D721Med (cell line): ENCODE measurements at regions not wholly inside any gene's neighbourhood (a gene's known extent, or its start where the extent isn't known, plus 50 kb on each side); places are given as distances from the start of the nearest gene placed in this dataset.

Source experiments
- DNase-seq: peaks from one replicate; pipeline ENCODE4 v3.0.0; 2011; ENCODE audit warnings: low spot score; ENCODE audit not compliant: insufficient read length
- FAIRE-seq: peaks from 2 replicates; lab custom pipeline; 2011; peaks lifted over from hg19 to GRCh38; lab: Jason Lieb, UNC
- TF ChIP-seq, protein P1 (sequence below): IDR thresholded peaks from 2 replicates; pipeline ENCODE4 v1.5.1; 2012; ENCODE audit warnings: mild to moderate bottlenecking, control low read depth; ENCODE audit not compliant: insufficient read depth; ENCODE audit errors: missing control alignments

DNA sequence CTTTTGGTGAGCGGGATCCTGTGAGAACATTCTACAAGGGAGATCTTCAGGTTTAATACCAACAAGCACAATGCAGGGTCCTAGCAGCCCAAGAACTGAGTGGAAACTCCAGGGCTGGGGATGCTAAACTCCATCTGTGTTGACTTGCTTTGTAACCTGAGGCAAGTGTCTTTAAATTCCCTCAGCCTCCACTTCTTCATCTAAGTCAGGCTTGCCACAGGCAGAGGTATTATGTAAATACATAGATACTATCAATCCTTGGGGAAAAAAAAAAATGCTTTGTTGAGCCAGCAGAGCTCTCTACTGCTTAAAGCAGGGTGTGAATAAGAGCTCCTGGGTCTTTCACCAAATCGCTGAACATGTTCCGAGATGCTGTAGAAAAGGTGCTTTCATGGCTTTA lies 114.2 kb upstream of the PHACTR1 start:
- DNase-seq: no peak
- TF ChIP-seq, protein P1, sequence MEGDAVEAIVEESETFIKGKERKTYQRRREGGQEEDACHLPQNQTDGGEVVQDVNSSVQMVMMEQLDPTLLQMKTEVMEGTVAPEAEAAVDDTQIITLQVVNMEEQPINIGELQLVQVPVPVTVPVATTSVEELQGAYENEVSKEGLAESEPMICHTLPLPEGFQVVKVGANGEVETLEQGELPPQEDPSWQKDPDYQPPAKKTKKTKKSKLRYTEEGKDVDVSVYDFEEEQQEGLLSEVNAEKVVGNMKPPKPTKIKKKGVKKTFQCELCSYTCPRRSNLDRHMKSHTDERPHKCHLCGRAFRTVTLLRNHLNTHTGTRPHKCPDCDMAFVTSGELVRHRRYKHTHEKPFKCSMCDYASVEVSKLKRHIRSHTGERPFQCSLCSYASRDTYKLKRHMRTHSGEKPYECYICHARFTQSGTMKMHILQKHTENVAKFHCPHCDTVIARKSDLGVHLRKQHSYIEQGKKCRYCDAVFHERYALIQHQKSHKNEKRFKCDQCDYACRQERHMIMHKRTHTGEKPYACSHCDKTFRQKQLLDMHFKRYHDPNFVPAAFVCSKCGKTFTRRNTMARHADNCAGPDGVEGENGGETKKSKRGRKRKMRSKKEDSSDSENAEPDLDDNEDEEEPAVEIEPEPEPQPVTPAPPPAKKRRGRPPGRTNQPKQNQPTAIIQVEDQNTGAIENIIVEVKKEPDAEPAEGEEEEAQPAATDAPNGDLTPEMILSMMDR: no peak
- no peak for FAIRE-seq

DNA sequence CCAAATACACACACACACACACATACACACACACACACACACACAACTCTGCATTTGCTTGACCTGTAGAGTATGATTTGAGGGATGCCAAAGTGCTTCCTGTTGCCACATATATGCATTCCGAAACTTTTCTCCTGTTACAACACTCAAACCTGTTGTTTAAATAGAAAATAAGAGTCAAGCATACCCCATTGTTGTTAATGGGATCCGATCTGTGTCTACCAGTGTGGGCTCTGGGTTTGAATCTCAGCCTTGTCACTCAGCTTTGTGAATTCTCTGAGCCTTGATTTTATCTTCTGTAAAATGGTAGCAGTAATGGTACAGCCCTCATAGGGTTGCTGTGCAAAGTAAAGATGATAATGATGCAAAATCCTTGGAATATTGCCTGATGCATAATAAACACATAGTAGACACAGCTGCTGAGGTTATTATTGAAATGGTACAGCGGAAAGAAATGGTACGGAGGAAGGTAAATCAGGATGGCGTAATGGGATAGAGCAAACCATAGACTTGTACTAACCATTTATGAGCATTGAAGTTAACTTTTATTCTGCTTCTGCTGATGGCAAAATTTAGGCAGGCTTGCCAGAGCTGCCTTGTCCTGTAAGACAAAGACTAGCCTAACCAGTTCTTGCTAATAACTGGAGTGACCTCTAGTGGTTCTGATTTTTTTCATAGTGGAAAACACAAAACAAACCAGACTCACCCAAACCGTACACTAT lies 113.5 kb upstream of the PHACTR1 start:
- TF ChIP-seq, protein P1: peak; percentile 19
- FAIRE-seq (no peak), DNase-seq (no peak)

DNA sequence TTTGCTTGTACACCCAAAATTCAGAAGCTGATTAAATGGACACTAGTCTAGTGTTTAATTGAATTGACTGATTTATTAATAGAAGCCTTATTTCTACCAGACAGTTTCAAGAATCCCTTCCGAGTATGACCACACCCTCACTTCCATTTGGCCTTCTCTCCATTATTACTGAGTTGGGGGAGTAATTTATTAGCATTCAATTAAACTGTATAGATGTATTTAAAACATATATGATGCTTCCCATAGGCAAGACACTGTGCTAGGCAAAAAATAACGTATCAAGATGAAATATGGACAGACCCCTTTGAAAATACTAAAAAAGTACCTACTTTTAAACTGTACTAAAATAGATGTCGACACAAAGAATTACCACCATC lies 112.9 kb upstream of the PHACTR1 start:
- TF ChIP-seq, protein P1: no peak
- FAIRE-seq (no peak), DNase-seq (no peak)

DNA sequence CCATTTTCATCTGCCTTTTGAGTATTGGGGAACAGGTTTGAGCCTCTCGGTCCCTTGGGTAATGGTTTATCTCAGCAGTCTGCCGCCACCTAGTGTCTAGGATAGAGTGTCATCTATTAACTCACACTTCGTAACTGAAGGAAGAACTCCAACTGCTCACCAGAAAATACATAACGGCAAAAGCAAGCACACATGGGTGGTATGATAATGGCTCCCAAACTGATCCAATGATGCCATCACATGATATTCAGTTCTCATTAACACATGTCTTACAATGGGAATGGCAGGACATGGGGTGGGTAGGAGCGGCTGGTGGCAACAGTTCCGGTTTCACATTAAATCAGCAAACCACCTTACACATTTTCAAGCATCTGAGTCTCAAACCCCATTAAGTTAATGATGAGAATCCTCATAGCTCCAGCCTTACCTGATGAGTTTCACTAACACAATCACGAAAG lies 110.7 kb upstream of the PHACTR1 start:
- DNase-seq (no peak), FAIRE-seq (peak; percentile 63)
- TF ChIP-seq, protein P1: peak; percentile 70

DNA sequence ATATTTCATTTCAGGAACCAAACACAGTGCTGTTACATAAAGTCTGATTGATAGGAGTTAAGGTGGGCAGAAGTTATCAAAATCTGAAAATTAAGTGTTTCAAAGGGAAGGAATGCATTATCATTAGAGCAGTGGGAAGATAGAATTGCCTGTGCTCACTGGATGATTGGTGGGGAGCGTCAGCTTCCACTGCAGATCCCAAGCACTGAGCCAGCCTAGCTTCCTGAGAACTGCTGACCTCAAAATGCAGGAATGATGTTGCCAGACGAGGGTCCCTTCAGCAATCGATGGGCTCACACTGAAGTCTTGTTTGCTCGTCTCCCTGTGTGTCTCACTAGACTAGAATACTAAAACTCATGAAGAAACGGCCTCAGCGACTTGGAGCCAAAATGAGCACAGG lies 110.0 kb upstream of the PHACTR1 start:
- no peak for DNase-seq
- TF ChIP-seq, protein P1: no peak
- FAIRE-seq: no peak

DNA sequence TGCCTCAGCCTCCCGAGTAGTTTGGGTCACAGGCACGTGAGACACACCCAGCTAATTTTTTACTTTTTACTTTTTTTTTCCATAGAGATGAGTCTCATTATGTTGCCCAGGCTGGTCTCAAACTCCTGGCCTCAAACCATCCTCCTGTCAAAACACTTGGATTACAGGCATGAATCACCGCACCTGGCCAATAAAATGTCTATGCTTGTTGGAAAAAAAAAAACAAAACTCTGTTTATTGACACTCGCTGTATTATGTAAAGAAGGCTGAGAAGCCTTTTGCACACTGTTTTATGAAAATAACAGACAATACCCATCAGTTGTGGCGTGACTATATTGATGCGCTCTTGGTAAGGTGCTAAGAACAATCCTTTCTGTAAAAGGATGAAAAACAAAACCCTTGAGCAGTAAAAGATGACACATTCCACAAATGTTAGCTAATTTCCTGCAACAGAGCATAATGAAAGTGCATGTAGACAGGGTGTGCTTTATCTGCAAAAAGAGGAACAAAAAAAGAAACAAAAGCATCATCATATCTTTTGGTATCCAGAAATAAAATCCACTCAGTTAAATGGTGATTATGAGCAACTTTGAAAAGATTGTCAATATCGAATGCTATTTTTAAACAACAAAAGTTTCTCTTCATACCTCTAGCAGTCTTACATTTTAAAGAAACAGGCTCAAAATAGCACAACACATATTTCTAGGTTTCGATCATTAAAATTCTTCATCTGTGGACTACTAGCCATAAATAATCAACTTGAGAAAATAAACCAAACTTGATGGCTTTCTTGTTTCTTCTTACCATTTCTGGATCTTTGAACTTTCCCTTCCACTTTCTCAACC lies 108.3 kb upstream of the PHACTR1 start:
- TF ChIP-seq, protein P1: no peak
- no peak for DNase-seq
- peak; percentile 6 for FAIRE-seq
